Neural cell (in vitro differentiated cells): ENCODE measurements at regions not wholly inside any gene's neighbourhood (a gene's known extent, or its start where the extent isn't known, plus 50 kb on each side); places are given as distances from the start of the nearest gene placed in this dataset.

ENCODE experiments used
- H2AFZ ChIP-seq: fragments of 200-600, 300-800 bp; sonication (generic), shearing (Covaris generic); 2 replicates; pipeline ENCODE4 v1.6.0; 2014; ENCODE audit warnings: low read depth, mild to moderate bottlenecking, antibody characterized with exemption, low read length, moderate library complexity
- H3F3A ChIP-seq: fragments of 200-600 bp; shearing (Covaris generic); 2 replicates; pipeline ENCODE4 v1.6.1; 2016; ENCODE audit warnings: mild to moderate bottlenecking, moderate library complexity, mixed read lengths, antibody characterized with exemption, low read length; ENCODE audit not compliant: insufficient read depth, poor library complexity, severe bottlenecking
- H3K27ac ChIP-seq: fragments of 200-600, 300-800 bp; sonication (generic), shearing (Covaris generic); 2 replicates; pipeline ENCODE4 v1.5.1; 2014; ENCODE audit warnings: mild to moderate bottlenecking, low read length, moderate library complexity
- H3K27me3 ChIP-seq: fragments of 300-800, 200-600 bp; sonication (generic), shearing (Covaris generic); 2 replicates; pipeline ENCODE4 v1.6.0; 2014; ENCODE audit warnings: mild to moderate bottlenecking, low read depth, low read length, moderate library complexity; ENCODE audit not compliant: insufficient read depth
- H3K36me3 ChIP-seq: fragments of 300-800, 200-600 bp; sonication (generic), shearing (Covaris generic); 2 replicates; pipeline ENCODE4 v1.5.1; 2014; ENCODE audit warnings: mild to moderate bottlenecking, antibody characterized with exemption, low read length, moderate library complexity; ENCODE audit not compliant: insufficient read depth
- H3K4me2 ChIP-seq: fragments of 300-800, 200-600 bp; sonication (generic), shearing (Covaris generic); 2 replicates; pipeline ENCODE4 v1.6.0; 2014; ENCODE audit warnings: mild to moderate bottlenecking, low read length
- H3K4me3 ChIP-seq: fragments of 300-800, 200-600 bp; sonication (generic), shearing (Covaris generic); 2 replicates; pipeline ENCODE4 v1.5.1; 2014; ENCODE audit warnings: mild to moderate bottlenecking, low read length, moderate library complexity
- H3K79me2 ChIP-seq: fragments of 200-600 bp; shearing (Covaris generic); replicated peaks from 2 replicates; pipeline ENCODE4 v1.6.0; 2014; ENCODE audit warnings: mild to moderate bottlenecking, low read length, moderate library complexity; ENCODE audit not compliant: insufficient read depth
- H3K9ac ChIP-seq: fragments of 300-800, 200-600 bp; sonication (generic), shearing (Covaris generic); 2 replicates; pipeline ENCODE4 v1.6.1; 2016; ENCODE audit warnings: mild to moderate bottlenecking, low read length, mixed read lengths
- H3K9me2 ChIP-seq: fragments of 200-600 bp; shearing (Covaris generic); 2 replicates; pipeline ENCODE4 v1.6.1; 2016; ENCODE audit warnings: mild to moderate bottlenecking, low read length, mixed read lengths; ENCODE audit not compliant: insufficient read depth
- H3K9me3 ChIP-seq: fragments of 200-600, 300-800 bp; sonication (generic), shearing (Covaris generic); 2 replicates; pipeline ENCODE4 v1.6.1; 2016; ENCODE audit warnings: mild to moderate bottlenecking, mixed run types, low read length, moderate library complexity, mixed read lengths
- H4K20me1 ChIP-seq: fragments of 200-600 bp; shearing (Covaris generic); 2 replicates; pipeline ENCODE4 v1.6.1; 2016; ENCODE audit warnings: mild to moderate bottlenecking, mixed run types; ENCODE audit not compliant: insufficient read depth
- CTCF ChIP-seq: fragments of 450-650 bp; IDR thresholded peaks from 2 replicates; pipeline ENCODE4 v1.5.1; 2014; ENCODE audit warnings: antibody characterized with exemption, mild to moderate bottlenecking, moderate library complexity; ENCODE audit not compliant: poor library complexity, severe bottlenecking
- EP300 ChIP-seq: fragments of 450-650 bp; conservative IDR thresholded peaks from 2 replicates; pipeline ENCODE4 v1.6.1; 2014; ENCODE audit warnings: antibody characterized with exemption, mild to moderate bottlenecking, moderate library complexity; ENCODE audit not compliant: poor library complexity, severe bottlenecking
- EZH2 ChIP-seq: fragments of 200-600, 300-800 bp; shearing (Covaris generic), sonication (generic); IDR thresholded peaks from 2 replicates; pipeline ENCODE4 v1.6.1; 2014; ENCODE audit warnings: antibody characterized with exemption, low read length, borderline replicate concordance, mild to moderate bottlenecking; ENCODE audit not compliant: insufficient read depth, poor library complexity, severe bottlenecking
- MXI1 ChIP-seq: fragments of 450-650 bp; conservative IDR thresholded peaks from 2 replicates; pipeline ENCODE4 v1.6.1; 2014; ENCODE audit warnings: antibody characterized with exemption, mild to moderate bottlenecking; ENCODE audit not compliant: poor library complexity, severe bottlenecking
- POLR2AphosphoS5 ChIP-seq: IDR thresholded peaks from 2 replicates; pipeline ENCODE4 v1.6.1; 2012
- RAD21 ChIP-seq: fragments of 450-650 bp; conservative IDR thresholded peaks from 2 replicates; pipeline ENCODE4 v1.6.1; 2014; ENCODE audit warnings: antibody characterized with exemption, mild to moderate bottlenecking, moderate library complexity
- REST ChIP-seq: IDR thresholded peaks from 2 replicates; pipeline ENCODE4 v1.6.1; 2012; ENCODE audit warnings: borderline replicate concordance
- SMC3 ChIP-seq: fragments of 450-650 bp; conservative IDR thresholded peaks from 2 replicates; pipeline ENCODE4 v1.6.1; 2014; ENCODE audit warnings: antibody characterized with exemption, mild to moderate bottlenecking, moderate library complexity; ENCODE audit not compliant: poor library complexity
- TAF1 ChIP-seq: IDR thresholded peaks from 2 replicates; pipeline ENCODE4 v1.6.1; 2012; ENCODE audit warnings: low read depth

- Histone ChIP-seq H4K20me1 (no peaks in the 10 kb centered on the region), H3K9ac (no peak overlapping the region), H3K79me2 (no peaks in the 10 kb centered on the region), H3F3A (no peaks in the 10 kb centered on the region), H3K9me3 (no peaks in the 10 kb centered on the region), H3K27me3 (no peaks in the 10 kb centered on the region), H3K27ac (no peak overlapping the region), H3K4me2 (no peak overlapping the region), H3K4me3 (no peak overlapping the region), H2AFZ (no peak overlapping the region), H3K36me3 (no peaks in the 10 kb centered on the region), H3K9me2 (no peaks in the 10 kb centered on the region)
- TF ChIP-seq POLR2AphosphoS5 (no peak), SMC3 (no peak), EZH2 (no peak), REST (no peak), TAF1 (no peak), MXI1 (no peak), CTCF (no peak), RAD21 (no peak), EP300 (no peak)
These were observed 50.5 kb upstream of the FOXP2 start for GRCh38 chr7:114364151-114364550.

GRCh38 chr7:114363292-114363691, 51.3 kb upstream of the FOXP2 start:
- H3K9me2 ChIP-seq: no peaks in the 10 kb centered on the region
- H2AFZ ChIP-seq: no peak overlapping the region
- no peak overlapping the region for H3K4me3 ChIP-seq
- H3K27ac ChIP-seq: no peak overlapping the region
- no peaks in the 10 kb centered on the region for H3F3A ChIP-seq
- TF ChIP-seq CTCF: no peak
- no peak for TF ChIP-seq EZH2
- no peak for TF ChIP-seq RAD21
- no peak for TF ChIP-seq EP300
- no peak for TF ChIP-seq TAF1
- H3K9ac ChIP-seq: no peak overlapping the region
- H4K20me1 ChIP-seq: no peaks in the 10 kb centered on the region
- H3K79me2 ChIP-seq: no peaks in the 10 kb centered on the region
- H3K4me2 ChIP-seq: no peak overlapping the region
- H3K9me3 ChIP-seq: no peaks in the 10 kb centered on the region
- H3K27me3 ChIP-seq: no peaks in the 10 kb centered on the region
- no peaks in the 10 kb centered on the region for H3K36me3 ChIP-seq
